ENCODE measurements at regions not wholly inside any gene's neighbourhood (a gene's known extent, or its start where the extent isn't known, plus 50 kb on each side); places are given as distances from the start of the nearest gene placed in this dataset.

DNA sequence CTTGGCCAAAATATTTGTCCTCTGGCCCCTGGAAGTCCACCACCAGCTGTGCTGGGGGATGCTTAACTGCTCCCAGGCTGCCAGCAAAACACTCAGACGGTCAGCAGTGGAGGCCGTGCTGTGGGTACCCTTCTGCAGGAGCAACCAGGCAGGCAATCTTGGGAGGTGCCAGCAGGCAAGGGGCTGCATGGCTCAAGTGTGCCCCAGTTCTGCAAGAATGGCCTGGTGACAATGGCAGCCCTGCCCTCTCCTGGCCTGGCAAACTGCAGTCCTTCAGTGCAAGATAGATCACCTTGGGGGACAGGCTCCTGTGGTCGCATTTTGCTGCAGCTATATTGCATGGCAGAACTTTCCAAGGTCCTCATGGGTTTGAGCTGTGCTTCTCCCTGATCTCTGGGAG is 728.3 kb downstream of the TMTC2 start:
- no peaks in the 10 kb centered on the region for H3K36me3 ChIP-seq (ENCODE audit: insufficient read depth, low read length)
- H3K4me3 Mint-ChIP-seq = no peak overlapping the region

DNA sequence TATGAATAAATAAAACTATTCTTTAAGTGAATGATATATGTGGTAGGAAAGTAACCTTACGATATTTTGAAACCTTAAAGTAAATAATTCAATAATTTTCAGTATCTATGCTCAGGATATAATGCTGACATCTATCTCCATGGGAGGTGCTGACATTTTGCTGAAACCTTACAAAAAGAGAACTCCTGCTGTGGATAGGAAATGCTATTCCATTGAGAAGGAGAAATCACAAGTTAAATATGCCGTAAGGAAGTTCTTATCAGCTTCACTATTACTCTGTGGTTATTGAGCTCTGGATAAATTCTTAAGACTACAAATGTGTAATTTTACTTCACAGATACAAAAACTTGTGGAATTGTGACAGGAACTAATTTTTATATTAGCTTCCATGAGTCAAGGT is 722.1 kb downstream of the TMTC2 start:
- no peaks in the 10 kb centered on the region for H3K9me3 ChIP-seq (ENCODE audit: control insufficient read depth in 1 of 2, insufficient read depth in 1 of 2, low read length in 2 of 2)
- H3K27me3 Mint-ChIP-seq = no peaks in the 10 kb centered on the region
- ATAC-seq (ENCODE audit: poor library complexity) (no peak), DNase-seq (no peak)
- no peak overlapping the region for H3K4me3 ChIP-seq (ENCODE audit: low read length)
- H3K27me3 ChIP-seq (ENCODE audit: control insufficient read depth in 1 of 2, insufficient read depth in 2 of 2, low read length in 2 of 2) = no peaks in the 10 kb centered on the region
- intact Hi-C loops (cut with DNase I, micrococcal nuclease) = no loop called here
- no peaks in the 10 kb centered on the region for H3K36me3 Mint-ChIP-seq (ENCODE audit: low read depth)
- peaks cover 8% of the 10 kb centered on the region for H3K9me3 Mint-ChIP-seq
- CTCF ChIA-PET = no interaction called here
- H3K4me1 Mint-ChIP-seq (ENCODE audit: low read depth) = no peaks in the 10 kb centered on the region
- H3K4me1 ChIP-seq (ENCODE audit: insufficient read depth, low read length) = no peaks in the 10 kb centered on the region
- TF ChIP-seq, protein P1, sequence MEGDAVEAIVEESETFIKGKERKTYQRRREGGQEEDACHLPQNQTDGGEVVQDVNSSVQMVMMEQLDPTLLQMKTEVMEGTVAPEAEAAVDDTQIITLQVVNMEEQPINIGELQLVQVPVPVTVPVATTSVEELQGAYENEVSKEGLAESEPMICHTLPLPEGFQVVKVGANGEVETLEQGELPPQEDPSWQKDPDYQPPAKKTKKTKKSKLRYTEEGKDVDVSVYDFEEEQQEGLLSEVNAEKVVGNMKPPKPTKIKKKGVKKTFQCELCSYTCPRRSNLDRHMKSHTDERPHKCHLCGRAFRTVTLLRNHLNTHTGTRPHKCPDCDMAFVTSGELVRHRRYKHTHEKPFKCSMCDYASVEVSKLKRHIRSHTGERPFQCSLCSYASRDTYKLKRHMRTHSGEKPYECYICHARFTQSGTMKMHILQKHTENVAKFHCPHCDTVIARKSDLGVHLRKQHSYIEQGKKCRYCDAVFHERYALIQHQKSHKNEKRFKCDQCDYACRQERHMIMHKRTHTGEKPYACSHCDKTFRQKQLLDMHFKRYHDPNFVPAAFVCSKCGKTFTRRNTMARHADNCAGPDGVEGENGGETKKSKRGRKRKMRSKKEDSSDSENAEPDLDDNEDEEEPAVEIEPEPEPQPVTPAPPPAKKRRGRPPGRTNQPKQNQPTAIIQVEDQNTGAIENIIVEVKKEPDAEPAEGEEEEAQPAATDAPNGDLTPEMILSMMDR (IDR thresholded peaks at IDR 0.05) = no peak
- no peak overlapping the region for H3K27ac Mint-ChIP-seq
- no peak overlapping the region for H3K27ac ChIP-seq (ENCODE audit: low read depth in 1 of 2, low read length in 2 of 2)
- H3K36me3 ChIP-seq (ENCODE audit: insufficient read depth, low read length) = no peaks in the 10 kb centered on the region
- POLR2A ChIA-PET = no interaction called here
- no peak overlapping the region for H3K4me3 Mint-ChIP-seq

More for the DNA sequence above, 728.3 kb downstream of the TMTC2 start:
- Histone ChIP-seq H3K27me3 (ENCODE audit: control insufficient read depth in 1 of 2, insufficient read depth in 2 of 2, low read length in 2 of 2) (no peaks in the 10 kb centered on the region), H3K27ac (ENCODE audit: low read depth in 1 of 2, low read length in 2 of 2) (no peak overlapping the region), H3K4me1 (ENCODE audit: insufficient read depth, low read length) (no peaks in the 10 kb centered on the region), H3K9me3 (ENCODE audit: control insufficient read depth in 1 of 2, insufficient read depth in 1 of 2, low read length in 2 of 2) (peaks cover 0 to 4% of the 10 kb centered on the region in 2 experiments), H3K4me3 (ENCODE audit: low read length) (no peak overlapping the region)
- H3K4me1 Mint-ChIP-seq (ENCODE audit: low read depth) = no peaks in the 10 kb centered on the region
- POLR2A ChIA-PET = no interaction called here
- no peaks in the 10 kb centered on the region for H3K27me3 Mint-ChIP-seq
- ATAC-seq (ENCODE audit: poor library complexity) (no peak), DNase-seq (no peak)
- CTCF ChIA-PET = no interaction called here
- no peak overlapping the region for H3K27ac Mint-ChIP-seq
- intact Hi-C loops (cut with DNase I, micrococcal nuclease) = no loop called here
- H3K36me3 Mint-ChIP-seq (ENCODE audit: low read depth) = no peaks in the 10 kb centered on the region
- peaks cover 5% of the 10 kb centered on the region for H3K9me3 Mint-ChIP-seq
- TF ChIP-seq, protein P1 (IDR thresholded peaks at IDR 0.05) = no peak

DNA sequence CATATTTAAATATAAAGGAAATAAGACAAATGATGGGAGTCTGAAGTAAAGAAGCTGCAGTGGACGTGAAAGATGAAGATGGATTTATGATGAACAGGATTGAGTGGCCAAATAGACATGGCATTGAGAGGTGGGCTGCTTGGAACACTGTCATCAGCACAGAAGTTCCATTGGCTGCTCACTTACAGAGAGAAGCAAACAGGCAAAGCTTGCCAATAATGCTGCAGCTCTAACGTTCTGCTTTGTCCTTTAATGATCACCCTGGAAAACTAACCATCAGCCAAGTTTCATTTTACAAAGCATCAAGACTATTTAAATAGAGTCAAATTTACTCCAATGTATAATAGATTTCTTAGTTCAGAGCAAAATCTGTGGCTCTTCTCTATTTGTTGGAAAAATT is 721.4 kb downstream of the TMTC2 start:
- TF ChIP-seq, protein P1 (IDR thresholded peaks at IDR 0.05) = no peak
- no peaks in the 10 kb centered on the region for H3K27me3 ChIP-seq (ENCODE audit: control insufficient read depth in 1 of 2, insufficient read depth in 2 of 2, low read length in 2 of 2)
- Mint-ChIP-seq H3K9me3 (peaks cover 8% of the 10 kb centered on the region), H3K4me3 (no peak overlapping the region), H3K4me1 (ENCODE audit: low read depth) (no peaks in the 10 kb centered on the region), H3K27ac (no peak overlapping the region), H3K36me3 (ENCODE audit: low read depth) (no peaks in the 10 kb centered on the region), H3K27me3 (no peaks in the 10 kb centered on the region)
- no peaks in the 10 kb centered on the region for H3K9me3 ChIP-seq (ENCODE audit: control insufficient read depth in 1 of 2, insufficient read depth in 1 of 2, low read length in 2 of 2)
- DNase-seq = no peak
- H3K4me1 ChIP-seq (ENCODE audit: insufficient read depth, low read length) = no peaks in the 10 kb centered on the region
- POLR2A ChIA-PET = no interaction called here
- H3K4me3 ChIP-seq (ENCODE audit: low read length) = no peak overlapping the region
- H3K27ac ChIP-seq (ENCODE audit: low read depth in 1 of 2, low read length in 2 of 2) = no peak overlapping the region
- ATAC-seq (ENCODE audit: poor library complexity) = no peak
- intact Hi-C loops (cut with DNase I, micrococcal nuclease) = no loop called here
- H3K36me3 ChIP-seq (ENCODE audit: insufficient read depth, low read length) = no peaks in the 10 kb centered on the region
- CTCF ChIA-PET = no interaction called here

Measured in CD4-positive, alpha-beta T cell (primary cell).